Neural progenitor cell (in vitro differentiated cells): ENCODE measurements at regions not wholly inside any gene's neighbourhood (a gene's known extent, or its start where the extent isn't known, plus 50 kb on each side); places are given as distances from the start of the nearest gene placed in this dataset.

Experiments used
- EZH2 ChIP-seq: fragments of 200-600 bp; sonication (generic); IDR thresholded peaks from 2 replicates; pipeline ENCODE4 v1.6.1; 2017; ENCODE audit warnings: antibody characterized with exemption, mild to moderate bottlenecking, moderate library complexity
- EZH2phosphoT487 ChIP-seq: fragments of 200-600 bp; sonication (generic); IDR thresholded peaks from 2 replicates; pipeline ENCODE4 v1.6.1; 2017; ENCODE audit warnings: antibody characterized with exemption
- TF ChIP-seq, protein P1 (sequence below): fragments of 200-600 bp; sonication (generic); IDR thresholded peaks from 2 replicates; pipeline ENCODE4 v1.5.1; 2017; ENCODE audit warnings: antibody characterized with exemption, mild to moderate bottlenecking

DNA sequence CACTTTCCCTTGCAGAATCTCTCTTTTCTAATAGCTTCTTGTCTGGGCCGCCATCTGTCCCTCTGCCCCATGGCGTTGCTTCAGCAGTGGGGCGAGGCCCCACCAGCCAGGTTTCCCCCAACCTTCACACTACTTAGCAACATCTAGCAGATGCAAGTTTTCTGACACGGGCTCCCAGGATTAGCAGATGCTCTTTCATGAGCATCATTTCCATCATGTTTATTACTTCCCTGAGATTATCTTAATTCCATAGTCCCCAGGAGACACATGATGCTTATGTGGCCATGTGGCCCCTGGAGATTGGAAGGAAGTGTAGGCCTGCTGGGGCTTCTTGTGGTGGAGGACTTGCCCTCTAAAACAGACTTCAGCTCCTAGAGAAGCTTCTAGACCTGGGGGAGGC is 102.0 kb upstream of the MYL2 start:
- TF ChIP-seq, protein P1, sequence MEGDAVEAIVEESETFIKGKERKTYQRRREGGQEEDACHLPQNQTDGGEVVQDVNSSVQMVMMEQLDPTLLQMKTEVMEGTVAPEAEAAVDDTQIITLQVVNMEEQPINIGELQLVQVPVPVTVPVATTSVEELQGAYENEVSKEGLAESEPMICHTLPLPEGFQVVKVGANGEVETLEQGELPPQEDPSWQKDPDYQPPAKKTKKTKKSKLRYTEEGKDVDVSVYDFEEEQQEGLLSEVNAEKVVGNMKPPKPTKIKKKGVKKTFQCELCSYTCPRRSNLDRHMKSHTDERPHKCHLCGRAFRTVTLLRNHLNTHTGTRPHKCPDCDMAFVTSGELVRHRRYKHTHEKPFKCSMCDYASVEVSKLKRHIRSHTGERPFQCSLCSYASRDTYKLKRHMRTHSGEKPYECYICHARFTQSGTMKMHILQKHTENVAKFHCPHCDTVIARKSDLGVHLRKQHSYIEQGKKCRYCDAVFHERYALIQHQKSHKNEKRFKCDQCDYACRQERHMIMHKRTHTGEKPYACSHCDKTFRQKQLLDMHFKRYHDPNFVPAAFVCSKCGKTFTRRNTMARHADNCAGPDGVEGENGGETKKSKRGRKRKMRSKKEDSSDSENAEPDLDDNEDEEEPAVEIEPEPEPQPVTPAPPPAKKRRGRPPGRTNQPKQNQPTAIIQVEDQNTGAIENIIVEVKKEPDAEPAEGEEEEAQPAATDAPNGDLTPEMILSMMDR: no peak
- no peak for TF ChIP-seq EZH2phosphoT487
- no peak for TF ChIP-seq EZH2
